ENCODE measurements at regions not wholly inside any gene's neighbourhood (a gene's known extent, or its start where the extent isn't known, plus 50 kb on each side); places are given as distances from the start of the nearest gene placed in this dataset.

DNA sequence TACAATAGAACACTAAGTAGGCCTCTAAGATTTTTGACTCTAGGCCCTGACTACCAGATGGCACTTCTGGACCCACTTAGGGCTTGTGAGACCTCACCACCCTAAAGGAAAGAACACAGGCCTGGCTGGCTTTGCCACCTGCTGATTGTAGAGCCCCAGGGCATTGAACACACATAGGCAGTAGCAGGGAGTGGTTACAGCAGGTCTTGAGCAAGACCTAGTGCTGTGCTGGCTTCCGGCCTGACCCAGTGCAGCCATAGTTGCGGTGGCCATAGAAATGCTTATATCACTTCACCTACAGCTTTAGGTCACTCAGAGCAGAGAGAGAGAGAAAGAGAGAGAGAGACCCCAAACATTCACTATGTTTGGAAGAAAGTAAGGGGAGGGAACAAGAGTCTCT, 223.2 kb downstream of the LRATD1 start:
- TF ChIP-seq, protein P1, sequence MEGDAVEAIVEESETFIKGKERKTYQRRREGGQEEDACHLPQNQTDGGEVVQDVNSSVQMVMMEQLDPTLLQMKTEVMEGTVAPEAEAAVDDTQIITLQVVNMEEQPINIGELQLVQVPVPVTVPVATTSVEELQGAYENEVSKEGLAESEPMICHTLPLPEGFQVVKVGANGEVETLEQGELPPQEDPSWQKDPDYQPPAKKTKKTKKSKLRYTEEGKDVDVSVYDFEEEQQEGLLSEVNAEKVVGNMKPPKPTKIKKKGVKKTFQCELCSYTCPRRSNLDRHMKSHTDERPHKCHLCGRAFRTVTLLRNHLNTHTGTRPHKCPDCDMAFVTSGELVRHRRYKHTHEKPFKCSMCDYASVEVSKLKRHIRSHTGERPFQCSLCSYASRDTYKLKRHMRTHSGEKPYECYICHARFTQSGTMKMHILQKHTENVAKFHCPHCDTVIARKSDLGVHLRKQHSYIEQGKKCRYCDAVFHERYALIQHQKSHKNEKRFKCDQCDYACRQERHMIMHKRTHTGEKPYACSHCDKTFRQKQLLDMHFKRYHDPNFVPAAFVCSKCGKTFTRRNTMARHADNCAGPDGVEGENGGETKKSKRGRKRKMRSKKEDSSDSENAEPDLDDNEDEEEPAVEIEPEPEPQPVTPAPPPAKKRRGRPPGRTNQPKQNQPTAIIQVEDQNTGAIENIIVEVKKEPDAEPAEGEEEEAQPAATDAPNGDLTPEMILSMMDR (IDR thresholded peaks at IDR 0.05; ENCODE audit: low read length), result no peak
- no peak for TF ChIP-seq EZH2 (IDR thresholded peaks at IDR 0.05; ENCODE audit: borderline replicate concordance, low read length)

Measured in OCI-LY1 (cell line).